ENCODE measurements at regions not wholly inside any gene's neighbourhood (a gene's known extent, or its start where the extent isn't known, plus 50 kb on each side); places are given as distances from the start of the nearest gene placed in this dataset.

GRCh38 chr22:23522623-23523251 is 57.4 kb downstream of the IGLL1 start:
- no peak for DNase-seq (ENCODE audit: low spot score)
- H3K36me3 Mint-ChIP-seq (ENCODE audit: low read depth) = no peaks in the 10 kb centered on the region
- H3K27ac Mint-ChIP-seq = no peak overlapping the region
- H3K4me3 Mint-ChIP-seq (ENCODE audit: low read depth) = no peak overlapping the region
- peaks cover 20% of the 10 kb centered on the region for H3K27me3 Mint-ChIP-seq (ENCODE audit: low read depth)
- no peaks in the 10 kb centered on the region for H3K9me3 Mint-ChIP-seq
- intact Hi-C loops (cut with micrococcal nuclease) = no loop called here
- H3K4me1 Mint-ChIP-seq (ENCODE audit: low read depth) = no peaks in the 10 kb centered on the region

- peak overlapping the region; percentile 27 for H3K4me3 Mint-ChIP-seq (ENCODE audit: low read depth)
- intact Hi-C loops (cut with micrococcal nuclease) = no loop called here
- H3K9me3 Mint-ChIP-seq = no peaks in the 10 kb centered on the region
- peaks cover 20% of the 10 kb centered on the region for H3K27me3 Mint-ChIP-seq (ENCODE audit: low read depth)
- H3K36me3 Mint-ChIP-seq (ENCODE audit: low read depth) = no peaks in the 10 kb centered on the region
- H3K4me1 Mint-ChIP-seq (ENCODE audit: low read depth) = no peaks in the 10 kb centered on the region
- peak; percentile 65 for DNase-seq (ENCODE audit: low spot score)
- no peak overlapping the region for H3K27ac Mint-ChIP-seq
Observed at GRCh38 chr22:23521441-23522113, 58.5 kb downstream of the IGLL1 start.

DNA sequence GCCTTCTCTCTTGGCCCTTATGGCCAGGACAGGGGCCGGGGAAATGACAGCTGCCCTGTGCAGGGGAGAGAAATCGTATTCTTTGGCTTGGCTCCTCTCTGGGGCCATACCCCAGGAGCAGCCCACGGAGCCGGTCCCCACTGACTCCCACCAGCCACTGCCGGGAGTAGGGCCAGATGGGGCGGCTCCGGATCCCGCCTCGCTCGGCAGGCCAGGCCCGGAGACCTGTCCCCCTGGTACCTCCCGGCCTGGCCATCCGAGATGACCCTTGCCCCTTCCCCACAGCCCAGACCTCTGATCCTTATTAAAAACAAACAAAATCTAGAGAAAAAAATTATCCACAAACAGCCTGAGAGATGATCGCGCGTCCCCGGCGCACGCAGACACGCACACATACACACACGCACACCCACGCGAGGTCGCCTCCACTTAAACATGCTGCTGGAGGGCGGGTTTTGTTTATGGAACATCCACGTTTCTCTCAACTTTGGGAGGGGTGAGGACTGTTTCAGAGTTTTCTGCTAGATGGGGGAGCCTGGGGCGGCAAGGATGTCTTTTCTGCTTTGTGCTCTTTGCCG is 59.1 kb downstream of the IGLL1 start:
- Mint-ChIP-seq H3K27ac (no peak overlapping the region), H3K27me3 (ENCODE audit: low read depth) (peaks cover 20% of the 10 kb centered on the region), H3K4me1 (ENCODE audit: low read depth) (no peaks in the 10 kb centered on the region), H3K9me3 (no peaks in the 10 kb centered on the region), H3K4me3 (ENCODE audit: low read depth) (peak overlapping the region; percentile 27), H3K36me3 (ENCODE audit: low read depth) (no peaks in the 10 kb centered on the region)
- no peak for DNase-seq (ENCODE audit: low spot score)
- intact Hi-C loops (cut with micrococcal nuclease) = no loop called here

DNA sequence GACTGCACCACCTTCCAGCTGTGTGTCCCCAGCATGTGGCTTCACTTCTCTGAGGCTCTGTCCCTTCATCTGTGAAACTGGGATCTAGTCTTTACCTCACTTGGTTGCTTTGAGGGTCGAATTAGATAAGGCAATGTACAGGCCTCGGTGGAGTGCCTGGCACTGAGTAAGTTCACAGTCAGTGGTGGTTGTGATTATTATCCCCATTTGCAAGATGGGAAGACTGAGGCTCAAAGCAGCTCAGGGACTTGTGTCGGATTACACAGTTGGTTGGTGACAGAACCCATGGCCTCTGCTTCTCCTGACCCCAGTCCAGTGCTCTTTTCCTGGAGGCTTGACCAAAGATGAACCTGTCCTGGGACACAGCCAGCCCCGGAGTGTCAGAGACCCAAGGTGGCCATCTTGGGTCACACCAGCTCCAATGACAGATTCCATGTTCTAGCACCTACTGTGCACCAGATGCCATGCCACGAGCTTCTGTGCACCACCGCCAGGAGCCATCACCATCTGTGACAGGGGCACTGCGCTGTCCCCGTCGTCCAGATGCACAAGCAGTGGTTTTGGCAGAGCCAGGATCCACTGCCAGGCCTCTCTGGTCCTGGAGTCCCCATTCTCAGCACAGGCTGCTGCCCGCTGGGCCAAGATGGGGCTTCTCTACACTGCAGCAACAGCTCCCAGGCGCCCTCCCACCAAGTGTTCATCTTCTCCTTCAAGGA is 60.5 kb downstream of the IGLL1 start:
- no peaks in the 10 kb centered on the region for H3K4me1 Mint-ChIP-seq (ENCODE audit: low read depth)
- H3K4me3 Mint-ChIP-seq (ENCODE audit: low read depth) = no peak overlapping the region
- H3K27me3 Mint-ChIP-seq (ENCODE audit: low read depth) = peaks cover 17% of the 10 kb centered on the region
- intact Hi-C loops (cut with micrococcal nuclease) = no loop called here
- no peaks in the 10 kb centered on the region for H3K9me3 Mint-ChIP-seq
- DNase-seq (ENCODE audit: low spot score) = no peak
- H3K27ac Mint-ChIP-seq = no peak overlapping the region
- no peaks in the 10 kb centered on the region for H3K36me3 Mint-ChIP-seq (ENCODE audit: low read depth)

GRCh38 chr22:23518376-23519187 is 61.5 kb downstream of the IGLL1 start:
- no peak overlapping the region for H3K27ac Mint-ChIP-seq
- H3K9me3 Mint-ChIP-seq = no peaks in the 10 kb centered on the region
- H3K27me3 Mint-ChIP-seq (ENCODE audit: low read depth) = peaks cover 10% of the 10 kb centered on the region
- H3K36me3 Mint-ChIP-seq (ENCODE audit: low read depth) = no peaks in the 10 kb centered on the region
- DNase-seq (ENCODE audit: low spot score) = no peak
- H3K4me3 Mint-ChIP-seq (ENCODE audit: low read depth) = no peak overlapping the region
- H3K4me1 Mint-ChIP-seq (ENCODE audit: low read depth) = no peaks in the 10 kb centered on the region
- intact Hi-C loops (cut with micrococcal nuclease) = no loop called here

DNA sequence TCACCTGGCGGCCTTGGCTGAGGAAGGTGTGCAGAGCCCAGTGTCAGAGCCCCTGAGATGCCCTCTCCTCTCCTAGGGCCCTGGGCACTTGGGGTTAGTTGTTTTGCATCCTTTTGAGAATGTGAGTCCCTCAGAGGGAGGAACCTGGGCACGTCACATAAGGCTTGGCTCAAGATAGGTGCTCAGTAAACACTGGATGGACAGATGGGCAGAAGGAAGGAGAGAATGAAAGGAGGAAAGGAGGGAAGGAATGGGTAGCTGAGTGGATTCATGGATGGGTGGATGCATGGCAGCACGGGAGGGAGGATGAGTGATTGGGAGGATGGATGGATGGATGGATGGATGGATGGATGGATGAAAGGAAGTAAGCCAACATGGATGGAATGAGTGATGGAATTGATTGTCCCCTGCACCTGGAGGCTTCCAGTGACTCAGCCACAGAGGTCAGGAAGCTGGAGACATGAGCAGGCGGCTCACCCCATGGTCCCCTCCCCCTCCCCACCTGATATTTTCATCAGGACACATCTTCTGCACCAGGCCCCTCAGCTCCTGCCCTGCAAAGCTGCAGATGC is 62.2 kb downstream of the IGLL1 start:
- H3K9me3 Mint-ChIP-seq = no peaks in the 10 kb centered on the region
- no peak overlapping the region for H3K27ac Mint-ChIP-seq
- no peaks in the 10 kb centered on the region for H3K36me3 Mint-ChIP-seq (ENCODE audit: low read depth)
- DNase-seq (ENCODE audit: low spot score) = no peak
- no peaks in the 10 kb centered on the region for H3K4me1 Mint-ChIP-seq (ENCODE audit: low read depth)
- peaks cover 6% of the 10 kb centered on the region for H3K27me3 Mint-ChIP-seq (ENCODE audit: low read depth)
- intact Hi-C loops (cut with micrococcal nuclease) = no loop called here
- H3K4me3 Mint-ChIP-seq (ENCODE audit: low read depth) = no peak overlapping the region

DNA sequence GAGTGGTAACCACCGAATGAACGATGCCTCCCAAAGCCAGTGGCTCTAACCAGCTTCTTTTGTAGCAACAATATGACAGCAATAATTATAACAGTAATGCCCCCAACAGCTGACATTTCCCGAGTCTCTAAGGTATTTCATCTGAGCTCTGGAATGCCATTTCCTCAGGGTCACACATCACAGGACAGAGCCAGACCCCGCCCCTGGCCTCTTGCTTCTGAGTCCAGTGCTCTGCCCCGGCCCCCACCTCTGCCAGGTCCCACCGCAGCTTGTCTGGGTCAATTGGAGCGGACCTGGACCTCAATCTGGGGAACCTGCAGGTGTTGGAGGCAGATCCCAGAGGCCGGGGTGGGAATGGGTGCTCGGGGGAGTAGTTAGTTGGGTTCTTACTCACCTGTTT is 63.8 kb downstream of the IGLL1 start:
- no peak for DNase-seq (ENCODE audit: low spot score)
- intact Hi-C loops (cut with micrococcal nuclease) = no loop called here
- no peaks in the 10 kb centered on the region for H3K4me1 Mint-ChIP-seq (ENCODE audit: low read depth)
- no peaks in the 10 kb centered on the region for H3K36me3 Mint-ChIP-seq (ENCODE audit: low read depth)
- no peak overlapping the region for H3K27ac Mint-ChIP-seq
- no peaks in the 10 kb centered on the region for H3K9me3 Mint-ChIP-seq
- no peak overlapping the region for H3K4me3 Mint-ChIP-seq (ENCODE audit: low read depth)
- H3K27me3 Mint-ChIP-seq (ENCODE audit: low read depth) = peaks cover 4% of the 10 kb centered on the region

DNA sequence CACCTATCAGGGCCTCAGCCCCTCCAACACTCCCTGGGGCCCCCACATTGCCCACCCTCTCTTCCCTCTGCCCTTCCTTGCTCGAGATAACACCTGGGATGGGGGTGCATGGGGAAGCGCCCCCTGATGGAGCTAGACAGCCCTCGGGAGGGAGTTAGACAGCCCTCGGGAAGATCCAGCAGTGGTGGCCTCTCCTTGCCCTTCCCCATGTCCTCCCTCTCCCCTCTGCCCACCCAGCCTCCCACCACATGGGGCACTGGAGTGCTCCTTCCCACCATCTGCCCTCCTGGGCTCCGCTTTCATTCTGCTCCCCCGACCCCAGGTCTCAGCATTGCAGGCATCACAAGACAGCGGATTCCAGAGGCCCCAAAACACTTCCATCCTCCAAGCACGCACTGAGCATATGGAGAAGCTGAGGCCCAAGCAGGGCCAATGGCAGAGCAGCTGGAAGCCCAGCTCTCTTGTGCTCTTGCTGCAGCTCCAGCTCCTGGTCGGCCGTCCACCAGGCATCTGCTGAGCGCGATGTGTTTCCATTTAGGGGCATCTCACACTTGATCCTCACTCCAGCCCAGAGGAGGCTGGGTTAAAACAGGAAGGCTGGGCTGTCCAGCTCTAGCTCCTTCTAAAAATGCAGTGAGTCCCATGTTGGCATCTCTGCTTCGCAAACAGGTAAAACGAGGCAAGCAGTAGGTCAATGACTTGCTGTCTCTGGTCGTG is 65.6 kb downstream of the IGLL1 start:
- H3K36me3 Mint-ChIP-seq (ENCODE audit: low read depth) = no peaks in the 10 kb centered on the region
- H3K27ac Mint-ChIP-seq = no peak overlapping the region
- H3K27me3 Mint-ChIP-seq (ENCODE audit: low read depth) = no peaks in the 10 kb centered on the region
- intact Hi-C loops (cut with micrococcal nuclease) = no loop called here
- H3K4me3 Mint-ChIP-seq (ENCODE audit: low read depth) = no peak overlapping the region
- DNase-seq (ENCODE audit: low spot score) = no peak
- no peaks in the 10 kb centered on the region for H3K9me3 Mint-ChIP-seq
- no peaks in the 10 kb centered on the region for H3K4me1 Mint-ChIP-seq (ENCODE audit: low read depth)

DNA sequence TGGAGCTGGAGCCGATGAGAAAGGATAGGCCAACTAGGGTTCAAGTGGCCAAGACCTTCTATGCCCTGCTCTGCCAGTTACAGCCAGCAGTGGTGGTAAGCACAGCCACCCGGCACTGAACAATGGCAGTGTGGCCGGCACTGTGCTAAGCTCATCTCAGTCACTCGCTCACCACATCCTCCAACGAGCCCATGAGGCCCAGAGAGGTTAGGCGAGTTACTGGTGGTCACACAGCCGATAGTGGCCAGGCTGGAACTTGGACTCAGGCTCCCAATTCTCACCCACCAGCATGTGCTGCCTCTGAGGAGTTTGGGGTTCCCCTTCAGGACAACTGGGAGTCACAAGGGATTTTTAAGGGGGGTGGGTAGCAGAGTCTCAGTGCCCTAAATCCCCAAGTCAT is 66.4 kb downstream of the IGLL1 start:
- intact Hi-C loops (cut with micrococcal nuclease) = no loop called here
- Mint-ChIP-seq H3K36me3 (ENCODE audit: low read depth) (no peaks in the 10 kb centered on the region), H3K27ac (no peak overlapping the region), H3K4me3 (ENCODE audit: low read depth) (no peak overlapping the region), H3K4me1 (ENCODE audit: low read depth) (no peaks in the 10 kb centered on the region), H3K27me3 (ENCODE audit: low read depth) (no peaks in the 10 kb centered on the region), H3K9me3 (no peaks in the 10 kb centered on the region)
- no peak for DNase-seq (ENCODE audit: low spot score)

- intact Hi-C loops (cut with micrococcal nuclease) = no loop called here
- Mint-ChIP-seq H3K27ac (no peak overlapping the region), H3K4me1 (ENCODE audit: low read depth) (no peaks in the 10 kb centered on the region), H3K27me3 (ENCODE audit: low read depth) (no peaks in the 10 kb centered on the region), H3K36me3 (ENCODE audit: low read depth) (no peaks in the 10 kb centered on the region), H3K9me3 (no peaks in the 10 kb centered on the region), H3K4me3 (ENCODE audit: low read depth) (no peak overlapping the region)
- DNase-seq (ENCODE audit: low spot score) = no peak
Observed at GRCh38 chr22:23513133-23513532, 67.0 kb downstream of the IGLL1 start.

- no peak for DNase-seq (ENCODE audit: low spot score)
- no peaks in the 10 kb centered on the region for H3K36me3 Mint-ChIP-seq (ENCODE audit: low read depth)
- H3K4me1 Mint-ChIP-seq (ENCODE audit: low read depth) = no peaks in the 10 kb centered on the region
- H3K4me3 Mint-ChIP-seq (ENCODE audit: low read depth) = no peak overlapping the region
- intact Hi-C loops (cut with micrococcal nuclease) = no loop called here
- H3K27me3 Mint-ChIP-seq (ENCODE audit: low read depth) = no peaks in the 10 kb centered on the region
- no peaks in the 10 kb centered on the region for H3K9me3 Mint-ChIP-seq
- no peak overlapping the region for H3K27ac Mint-ChIP-seq
Observed at GRCh38 chr22:23512721-23513120, 67.4 kb downstream of the IGLL1 start.

GRCh38 chr22:23512348-23512705 is 67.8 kb downstream of the IGLL1 start:
- Mint-ChIP-seq H3K27ac (no peak overlapping the region), H3K36me3 (ENCODE audit: low read depth) (no peaks in the 10 kb centered on the region), H3K4me1 (ENCODE audit: low read depth) (no peaks in the 10 kb centered on the region), H3K9me3 (no peaks in the 10 kb centered on the region), H3K4me3 (ENCODE audit: low read depth) (no peak overlapping the region), H3K27me3 (ENCODE audit: low read depth) (no peaks in the 10 kb centered on the region)
- intact Hi-C loops (cut with micrococcal nuclease) = no loop called here
- no peak for DNase-seq (ENCODE audit: low spot score)

Data from activated T-helper 2 cell treated with anti-CD3 and anti-CD28 coated beads, Interferon-gamma antibody, Interleukin-2, Interleukin-4, amounts not matched to agents 10 μg/mL and 5 μg/mL and 100 μg/mL, durations not matched to agents 14 hours and 24 hours and 36 hours (primary cell).